B cell (primary cell): ENCODE measurements at regions not wholly inside any gene's neighbourhood (a gene's known extent, or its start where the extent isn't known, plus 50 kb on each side); places are given as distances from the start of the nearest gene placed in this dataset.

Experiments used
- ATAC-seq: fragments of 200-7000 bp; cut with Tn5 transposase; one replicate; pipeline ENCODE4 v1.10.0; 2021; ENCODE audit warnings: low read depth, mild to moderate bottlenecking, moderate number of reproducible peaks, moderate library complexity
- CTCF ChIA-PET: fragments of 350-600 bp; sonication (Branson Sonifier 250); formaldehyde crosslinking; loops from one replicate; lab custom pipeline; 2021; ENCODE audit warnings: antibody characterized with exemption, inconsistent platforms; lab: Charles Lee
- POLR2A ChIA-PET: fragments of 350-600 bp; sonication (Branson Sonifier 250); formaldehyde crosslinking; loops from one replicate; lab custom pipeline; 2021; ENCODE audit warnings: antibody characterized with exemption; lab: Charles Lee
- DNase-seq: peaks from one replicate; pipeline ENCODE4 v3.0.0; 2013
- H2AFZ ChIP-seq: 2 replicates; pipeline ENCODE4 v1.6.1; 2012; ENCODE audit warnings: mild to moderate bottlenecking, low read depth, low read length; ENCODE audit not compliant: insufficient read depth, poor library complexity, severe bottlenecking
- H3K27ac ChIP-seq, 2 donors: 1 replicate in 1 of 2; 2 replicates in 1 of 2; pipeline ENCODE4 v1.5.1; 2012 to 2013; ENCODE audit warnings: low read length in 2 of 2, mild to moderate bottlenecking in 2 of 2, moderate library complexity in 1 of 2
- H3K27me3 ChIP-seq, 4 experiments: fragments of 200-600 bp in 1 of 4; sonication (generic) in 1 of 4; replicated peaks in 1 of 4; 1 replicate in 2 of 4; 2 replicates in 2 of 4; pipeline versions ENCODE4 v1.6.1 to v1.7.0; 2013 to 2016; ENCODE audit warnings: low read length in 3 of 4, mild to moderate bottlenecking in 2 of 4, mixed read lengths in 1 of 4, moderate library complexity in 1 of 4; ENCODE audit not compliant: insufficient read depth in 4 of 4, control insufficient read depth in 3 of 4; ENCODE audit errors: control extremely low read depth in 1 of 4
- H3K36me3 ChIP-seq, 2 experiments: replicated peaks in 1 of 2; 1 replicate in 1 of 2; 2 replicates in 1 of 2; pipeline versions ENCODE4 v1.6.1 to v1.7.1; 2013; ENCODE audit warnings: low read length in 1 of 2; ENCODE audit not compliant: insufficient read depth in 2 of 2, control insufficient read depth in 1 of 2; ENCODE audit errors: control extremely low read depth in 1 of 2, extremely low read depth in 1 of 2
- H3K4me1 ChIP-seq, 2 donors: fragments of 200-600 bp in 1 of 2; sonication (generic) in 1 of 2; 1 replicate in 1 of 2; 2 replicates in 1 of 2; pipeline versions ENCODE4 v1.5.1 to v1.6.1; 2013 to 2017; ENCODE audit warnings: low read length in 2 of 2; ENCODE audit not compliant: control insufficient read depth in 2 of 2, insufficient read depth in 2 of 2
- H3K4me2 ChIP-seq: replicated peaks from 2 replicates; pipeline ENCODE3; 2012; ENCODE audit warnings: mild to moderate bottlenecking, low read depth, low read length; ENCODE audit not compliant: poor library complexity, severe bottlenecking
- H3K4me3 ChIP-seq, 5 experiments: fragments of 200-600 bp in 1 of 5; sonication (generic) in 1 of 5; 1 replicate in 3 of 5; 2 replicates in 2 of 5; pipeline versions ENCODE4 v1.5.1 to v1.7.0; 2011 to 2016; ENCODE audit warnings: low read length in 4 of 5, mild to moderate bottlenecking in 4 of 5, low read depth in 2 of 5, control low read depth in 1 of 5, moderate library complexity in 1 of 5; ENCODE audit not compliant: insufficient read depth in 1 of 5; ENCODE audit errors: control extremely low read depth in 1 of 5, extremely low read depth in 1 of 5
- H3K79me2 ChIP-seq: fragments of 200-600 bp; sonication (generic); one replicate; pipeline ENCODE4 v1.6.0; 2016; ENCODE audit warnings: low read length; ENCODE audit not compliant: control insufficient read depth, insufficient read depth
- H3K9ac ChIP-seq: fragments of 200-600 bp; sonication (generic); 2 replicates; pipeline ENCODE4 v1.6.1; 2017; ENCODE audit warnings: mild to moderate bottlenecking, low read length, moderate library complexity
- H3K9me3 ChIP-seq, 3 donors: one replicate each; pipeline versions ENCODE4 v1.6.1 to v1.7.1; 2013; ENCODE audit warnings: low read length in 2 of 3; ENCODE audit not compliant: control insufficient read depth in 2 of 3, insufficient read depth in 1 of 3; ENCODE audit errors: control extremely low read depth in 1 of 3
- H4K20me1 ChIP-seq: 2 replicates; pipeline ENCODE4 v1.6.0; 2012; ENCODE audit warnings: mild to moderate bottlenecking, low read length; ENCODE audit not compliant: insufficient read depth, control insufficient read depth, poor library complexity, severe bottlenecking
- H3K27ac Mint-ChIP-seq: one replicate; pipeline ENCODE4 v1.8.0; 2021; ENCODE audit warnings: mixed read lengths
- H3K27me3 Mint-ChIP-seq: one replicate; pipeline ENCODE4 v1.8.0; 2021; ENCODE audit warnings: mixed read lengths
- H3K4me1 Mint-ChIP-seq: one replicate; pipeline ENCODE4 v1.8.0; 2021; ENCODE audit warnings: mixed read lengths
- H3K4me3 Mint-ChIP-seq: one replicate; pipeline ENCODE4 v1.8.0; 2021; ENCODE audit warnings: mixed read lengths
- H3K9me3 Mint-ChIP-seq: one replicate; pipeline ENCODE4 v1.8.0; 2022; ENCODE audit warnings: mixed read lengths; ENCODE audit not compliant: insufficient read depth
- CTCF ChIP-seq: fragments of 200-600 bp; IDR thresholded peaks from one replicate; pipeline ENCODE4 v1.8.0; 2022; ENCODE audit warnings: antibody characterized with exemption, mild to moderate bottlenecking
- EZH2 ChIP-seq: IDR thresholded peaks from 2 replicates; pipeline ENCODE4 v1.6.1; 2012; ENCODE audit warnings: borderline replicate concordance, low read depth, mild to moderate bottlenecking, moderate library complexity, low read length; ENCODE audit not compliant: insufficient read depth, poor library complexity, severe bottlenecking
- WGBS: methylation state at CpG from one replicate; pipeline ENCODE4 v1.1.5; 2013; ENCODE audit warnings: missing lambda C conversion rate; ENCODE audit not compliant: insufficient coverage; 5-methylcytosine and 5-hydroxymethylcytosine counted together
- intact Hi-C: fragments of 100-400 bp; cut with micrococcal nuclease; formaldehyde crosslinking; loops from one replicate; pipeline ENCODE4 v1.10.0; 2022

GRCh38 chr13:112184261-112184660 lies 117.3 kb downstream of the SOX1 start:
- H3K4me3 ChIP-seq, result no peak overlapping the region
- Mint-ChIP-seq H3K27ac (no peak overlapping the region), H3K9me3 (peaks cover 1% of the 10 kb centered on the region), H3K4me1 (no peaks in the 10 kb centered on the region), H3K27me3 (no peaks in the 10 kb centered on the region), H3K4me3 (no peak overlapping the region)
- H3K9ac ChIP-seq, result no peak overlapping the region
- no peaks in the 10 kb centered on the region for H3K79me2 ChIP-seq
- no peaks in the 10 kb centered on the region for H3K36me3 ChIP-seq
- DNase-seq (no peak), ATAC-seq (no peak)
- peaks cover 0 to 29% (median 0%) of the 10 kb centered on the region in 3 donors for H3K9me3 ChIP-seq
- no peaks in the 10 kb centered on the region for H3K27me3 ChIP-seq
- no peaks in the 10 kb centered on the region for H3K4me1 ChIP-seq
- ChIA-PET CTCF (no interaction called here), POLR2A (no interaction called here)
- no peak overlapping the region for H3K4me2 ChIP-seq
- WGBS, result 80% methylated on average over 14 of the region's 14 CpGs
- H2AFZ ChIP-seq, result no peak overlapping the region
- no peaks in the 10 kb centered on the region for H4K20me1 ChIP-seq
- TF ChIP-seq CTCF (no peak), EZH2 (no peak)
- intact Hi-C loops, result no loop called here
- no peak overlapping the region for H3K27ac ChIP-seq

DNA sequence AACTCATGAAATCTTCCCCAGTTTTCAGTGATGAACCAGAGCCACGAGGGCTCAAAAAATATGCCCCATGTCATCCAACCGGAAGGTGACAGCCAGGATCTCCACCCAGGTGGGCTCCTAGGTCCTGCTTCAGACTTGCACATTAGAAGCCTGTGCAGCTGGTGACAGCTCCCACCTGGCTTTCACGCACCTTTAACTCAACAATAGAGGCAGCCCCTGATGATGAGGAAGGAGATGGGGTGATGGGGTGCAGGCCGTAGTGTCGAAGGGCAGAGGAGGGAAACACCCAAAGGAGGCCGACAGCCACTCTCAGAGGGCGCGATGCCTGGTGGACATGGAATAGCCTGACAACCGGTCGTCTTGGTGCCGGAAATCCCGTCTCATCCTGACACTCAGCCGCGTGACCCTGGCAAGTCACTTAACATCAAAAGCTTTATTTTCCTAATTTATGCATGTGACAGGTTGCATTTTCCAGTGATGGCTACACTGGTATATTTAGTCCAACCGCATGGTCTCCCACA lies 118.0 kb downstream of the SOX1 start:
- H3K9ac ChIP-seq, result no peak overlapping the region
- H3K4me3 Mint-ChIP-seq, result no peak overlapping the region
- H3K27me3 ChIP-seq, result no peaks in the 10 kb centered on the region
- peaks cover 1% of the 10 kb centered on the region for H3K9me3 Mint-ChIP-seq
- no peak overlapping the region for H3K4me2 ChIP-seq
- CTCF ChIA-PET, result no interaction called here
- H3K79me2 ChIP-seq, result no peaks in the 10 kb centered on the region
- peaks cover 0 to 26% (median 0%) of the 10 kb centered on the region in 3 donors for H3K9me3 ChIP-seq
- no peak overlapping the region for H2AFZ ChIP-seq
- TF ChIP-seq CTCF, result no peak
- TF ChIP-seq EZH2, result no peak
- POLR2A ChIA-PET, result no interaction called here
- no peak overlapping the region for H3K27ac ChIP-seq
- H4K20me1 ChIP-seq, result no peaks in the 10 kb centered on the region
- H3K27me3 Mint-ChIP-seq, result no peaks in the 10 kb centered on the region
- no peaks in the 10 kb centered on the region for H3K4me1 ChIP-seq
- H3K4me1 Mint-ChIP-seq, result no peaks in the 10 kb centered on the region
- H3K36me3 ChIP-seq, result no peaks in the 10 kb centered on the region
- DNase-seq (no peak), ATAC-seq (no peak)
- intact Hi-C loops, result no loop called here
- no peak overlapping the region for H3K27ac Mint-ChIP-seq
- WGBS, result 76% methylated on average over 11 of the region's 15 CpGs
- H3K4me3 ChIP-seq, result no peak overlapping the region
